DND-41 (cell line): ENCODE measurements at regions not wholly inside any gene's neighbourhood (a gene's known extent, or its start where the extent isn't known, plus 50 kb on each side); places are given as distances from the start of the nearest gene placed in this dataset.

Experiments
- EZH2 ChIP-seq: IDR thresholded peaks from 3 replicates; pipeline ENCODE4 v1.6.1; 2012; ENCODE audit warnings: borderline replicate concordance, low read depth, mild to moderate bottlenecking, moderate library complexity, low read length, inconsistent platforms; ENCODE audit not compliant: severe bottlenecking
- TF ChIP-seq, protein P1 (sequence below): IDR thresholded peaks from 2 replicates; pipeline ENCODE4 v1.5.1; 2012; ENCODE audit warnings: borderline replicate concordance, low read length, moderate library complexity, mild to moderate bottlenecking; ENCODE audit not compliant: poor library complexity, severe bottlenecking; ENCODE audit errors: extremely low read depth

DNA sequence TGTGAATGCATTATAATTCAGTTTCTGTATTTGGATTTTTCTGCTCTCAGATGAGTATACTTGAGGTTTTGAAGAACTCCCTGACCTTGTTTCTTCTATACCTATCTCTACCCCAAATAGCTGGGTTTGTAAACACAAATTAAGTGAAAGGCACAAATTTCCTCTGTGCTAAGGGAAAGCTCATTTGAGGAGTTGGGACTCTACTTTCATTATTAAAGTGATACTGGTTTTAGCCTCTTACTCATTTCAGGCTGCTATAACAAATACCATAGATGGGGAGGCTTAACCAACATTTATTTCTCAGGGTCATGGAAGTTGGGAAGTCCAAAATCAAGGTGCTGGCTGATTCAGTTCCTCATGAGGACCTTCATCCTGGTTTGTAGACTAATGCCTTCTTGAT lies 97.2 kb upstream of the ANKH start:
- TF ChIP-seq, protein P1, sequence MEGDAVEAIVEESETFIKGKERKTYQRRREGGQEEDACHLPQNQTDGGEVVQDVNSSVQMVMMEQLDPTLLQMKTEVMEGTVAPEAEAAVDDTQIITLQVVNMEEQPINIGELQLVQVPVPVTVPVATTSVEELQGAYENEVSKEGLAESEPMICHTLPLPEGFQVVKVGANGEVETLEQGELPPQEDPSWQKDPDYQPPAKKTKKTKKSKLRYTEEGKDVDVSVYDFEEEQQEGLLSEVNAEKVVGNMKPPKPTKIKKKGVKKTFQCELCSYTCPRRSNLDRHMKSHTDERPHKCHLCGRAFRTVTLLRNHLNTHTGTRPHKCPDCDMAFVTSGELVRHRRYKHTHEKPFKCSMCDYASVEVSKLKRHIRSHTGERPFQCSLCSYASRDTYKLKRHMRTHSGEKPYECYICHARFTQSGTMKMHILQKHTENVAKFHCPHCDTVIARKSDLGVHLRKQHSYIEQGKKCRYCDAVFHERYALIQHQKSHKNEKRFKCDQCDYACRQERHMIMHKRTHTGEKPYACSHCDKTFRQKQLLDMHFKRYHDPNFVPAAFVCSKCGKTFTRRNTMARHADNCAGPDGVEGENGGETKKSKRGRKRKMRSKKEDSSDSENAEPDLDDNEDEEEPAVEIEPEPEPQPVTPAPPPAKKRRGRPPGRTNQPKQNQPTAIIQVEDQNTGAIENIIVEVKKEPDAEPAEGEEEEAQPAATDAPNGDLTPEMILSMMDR: no peak
- TF ChIP-seq EZH2: no peak
